HepG2 (cell line): ENCODE measurements at regions not wholly inside any gene's neighbourhood (a gene's known extent, or its start where the extent isn't known, plus 50 kb on each side); places are given as distances from the start of the nearest gene placed in this dataset.

Experiments
- ATAC-seq: fragments of 200-7000 bp; cut with Tn5 transposase; 3 replicates; pipeline ENCODE4 v1.9.1; 2020; ENCODE audit warnings: mild to moderate bottlenecking, moderate library complexity
- BruUV-seq: library from RNA; stranded (reverse); fragments of 400-500 nt; replicated peaks from 2 replicates; lab custom pipeline; 2021; lab: Mats Ljungman, UMichigan
- CTCF ChIA-PET: fragments of 300-600 bp; formaldehyde crosslinking; extraction: SDS; loops from one replicate; lab custom pipeline; 2021; ENCODE audit warnings: low total read pairs, inconsistent platforms, low intra/inter-chr PET ratio; lab: Yijun Ruan, JAX
- POLR2A ChIA-PET: fragments of 350-600 bp; sonication (Branson Sonifier 250); formaldehyde crosslinking; loops from one replicate; lab custom pipeline; 2020; ENCODE audit warnings: antibody characterized with exemption, inconsistent platforms; lab: Yijun Ruan, JAX
- DNase-seq: peaks from one replicate; pipeline ENCODE4 v3.0.0-alpha.2; 2015; ENCODE audit warnings: low spot score
- FAIRE-seq: peaks from 3 replicates; lab custom pipeline; 2011; peaks lifted over from hg19 to GRCh38; lab: Jason Lieb, UNC
- H2AFZ ChIP-seq: one replicate; pipeline ENCODE4 v1.6.1; 2011; ENCODE audit warnings: low read length, inconsistent platforms
- H3K27ac ChIP-seq: fragments of 300-600 bp; 3 replicates; pipeline ENCODE4 v1.8.0; 2011; ENCODE audit warnings: mixed run types, mild to moderate bottlenecking, mixed read lengths, low read length, inconsistent platforms; ENCODE audit not compliant: insufficient read depth; ENCODE audit errors: extremely low read length
- H3K27me3 ChIP-seq, 2 experiments: fragments of 200-600 bp in 1 of 2; 2 replicates in 1 of 2; 3 replicates in 1 of 2; pipeline versions ENCODE4 v1.6.0 to v1.8.0; 2011; ENCODE audit warnings: low read length in 2 of 2, mild to moderate bottlenecking in 2 of 2, moderate library complexity in 2 of 2, inconsistent platforms in 1 of 2; ENCODE audit not compliant: insufficient read depth in 2 of 2, control insufficient read depth in 1 of 2
- H3K36me3 ChIP-seq, 2 experiments: fragments of 200-600 bp in 1 of 2; replicated peaks in 1 of 2; 2 replicates in 1 of 2; 3 replicates in 1 of 2; pipeline versions ENCODE4 v1.5.1 to v1.8.0; 2011; ENCODE audit warnings: low read length in 2 of 2, inconsistent platforms in 1 of 2; ENCODE audit not compliant: insufficient read depth in 2 of 2, control insufficient read depth in 1 of 2
- H3K4me1 ChIP-seq: 2 replicates; pipeline ENCODE4 v1.5.1; 2012; ENCODE audit warnings: low read length, inconsistent platforms; ENCODE audit not compliant: insufficient read depth
- H3K4me2 ChIP-seq: 2 replicates; pipeline ENCODE4 v1.6.0; 2011; ENCODE audit warnings: low read depth, low read length, inconsistent platforms
- H3K4me3 ChIP-seq, 3 experiments: fragments of 200-600 bp in 1 of 3; sonication (generic), shearing (Covaris generic) in 1 of 3; replicated peaks in 1 of 3; 2 replicates each; pipeline ENCODE4 v1.5.1; 2011 to 2016; ENCODE audit warnings: low read length in 3 of 3, inconsistent platforms in 2 of 3, low read depth in 2 of 3, mild to moderate bottlenecking in 2 of 3, control low read depth in 1 of 3, mixed read lengths in 1 of 3; ENCODE audit not compliant: insufficient read depth in 1 of 3
- H3K79me2 ChIP-seq: one replicate; pipeline ENCODE4 v1.6.1; 2011; ENCODE audit warnings: low read length, inconsistent platforms; ENCODE audit not compliant: insufficient read depth
- H3K9ac ChIP-seq: 2 replicates; pipeline ENCODE4 v1.6.0; 2011; ENCODE audit warnings: mild to moderate bottlenecking, low read depth, low read length, inconsistent platforms; ENCODE audit not compliant: insufficient read depth
- H3K9me3 ChIP-seq: 2 replicates; pipeline ENCODE4 v1.5.1; 2012; ENCODE audit warnings: mild to moderate bottlenecking, low read length
- H4K20me1 ChIP-seq: 2 replicates; pipeline ENCODE4 v1.6.0; 2011; ENCODE audit warnings: inconsistent platforms, mild to moderate bottlenecking, low read length, moderate library complexity; ENCODE audit not compliant: insufficient read depth
- EP300 ChIP-seq, 3 experiments: sonication (generic) in 1 of 3; formaldehyde crosslinking in 1 of 3; IDR thresholded peaks; 2 replicates each; pipeline versions ENCODE4 v1.5.1 to v1.6.1; 2011 to 2020; ENCODE audit warnings: low read depth in 2 of 3, low read length in 2 of 3, borderline replicate concordance in 1 of 3, improper control_type of control experiment in 1 of 3, mild to moderate bottlenecking in 1 of 3, missing genetic modification reagents in 1 of 3, moderate library complexity in 1 of 3
- JDP2 ChIP-seq: sonication (generic); formaldehyde crosslinking; IDR thresholded peaks from 2 replicates; pipeline ENCODE4 v1.8.1; 2022; ENCODE audit warnings: missing genetic modification reagents, borderline replicate concordance
- MTA1 ChIP-seq: sonication (generic); formaldehyde crosslinking; IDR thresholded peaks from 2 replicates; pipeline ENCODE4 v1.4.0; 2020; ENCODE audit warnings: missing genetic modification reagents, mild to moderate bottlenecking, borderline replicate concordance
- ZNF317 ChIP-seq: sonication (generic); formaldehyde crosslinking; IDR thresholded peaks from 2 replicates; pipeline ENCODE4 v1.5.0; 2020; ENCODE audit warnings: mild to moderate bottlenecking, missing genetic modification reagents
- WGBS: methylation state at CpG from one replicate; pipeline ENCODE4 v1.1.6; 2017; ENCODE audit warnings: low lambda C conversion rate; 5-methylcytosine and 5-hydroxymethylcytosine counted together
- in situ Hi-C: cut with HindIII; loops from 2 replicates; pipeline ENCODE4 v1.10.0; 2017; ENCODE audit warnings: low pct_unique_long_range_greater_than_20kb; ENCODE audit not compliant: extremely low pct_ligation_motif_present
- intact Hi-C: fragments of 100-400 bp; cut with micrococcal nuclease; formaldehyde crosslinking; loops from one replicate; pipeline ENCODE4 v1.10.0; 2022; ENCODE audit not compliant: unreplicated experiment
- TF ChIP-seq, protein P1 (sequence below): sonication (generic); formaldehyde crosslinking; IDR thresholded peaks from 2 replicates; pipeline ENCODE4 v1.4.0; 2020; ENCODE audit warnings: mild to moderate bottlenecking, missing genetic modification reagents

DNA sequence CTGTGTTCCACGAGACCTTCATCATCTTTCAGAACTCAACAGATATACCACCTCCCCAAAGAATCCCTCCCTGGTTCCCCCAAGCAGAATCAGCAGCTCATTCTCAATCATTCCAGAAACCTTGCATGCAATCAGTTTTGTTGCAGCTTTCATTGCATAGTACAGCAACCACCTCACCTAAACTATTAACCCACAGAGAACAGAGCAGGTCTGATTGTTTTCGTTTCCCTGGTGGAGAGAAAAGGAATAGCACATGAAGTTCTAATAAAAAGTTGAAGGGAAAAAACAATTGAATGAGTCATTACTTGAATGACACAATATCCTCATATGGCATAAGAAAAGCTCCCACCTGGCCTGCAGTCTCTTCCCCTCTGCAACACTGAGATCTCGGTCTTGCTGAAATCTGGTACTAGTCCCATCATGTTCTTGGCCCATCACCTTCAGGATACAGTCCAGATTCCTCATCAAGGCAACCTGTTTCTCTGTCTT, 147.1 kb upstream of the GDF10 start:
- H3K79me2 ChIP-seq: no peaks in the 10 kb centered on the region
- in situ Hi-C loops: no loop called here
- H2AFZ ChIP-seq: no peak overlapping the region
- POLR2A ChIA-PET: no interaction called here
- H3K4me3 ChIP-seq: no peak overlapping the region
- no peak for DNase-seq
- no peaks in the 10 kb centered on the region for H3K36me3 ChIP-seq
- H3K9me3 ChIP-seq: peaks cover 10% of the 10 kb centered on the region
- ATAC-seq: no peak
- H3K9ac ChIP-seq: no peak overlapping the region
- H4K20me1 ChIP-seq: no peaks in the 10 kb centered on the region
- H3K4me2 ChIP-seq: no peak overlapping the region
- H3K4me1 ChIP-seq: no peaks in the 10 kb centered on the region
- TF ChIP-seq, protein P1, sequence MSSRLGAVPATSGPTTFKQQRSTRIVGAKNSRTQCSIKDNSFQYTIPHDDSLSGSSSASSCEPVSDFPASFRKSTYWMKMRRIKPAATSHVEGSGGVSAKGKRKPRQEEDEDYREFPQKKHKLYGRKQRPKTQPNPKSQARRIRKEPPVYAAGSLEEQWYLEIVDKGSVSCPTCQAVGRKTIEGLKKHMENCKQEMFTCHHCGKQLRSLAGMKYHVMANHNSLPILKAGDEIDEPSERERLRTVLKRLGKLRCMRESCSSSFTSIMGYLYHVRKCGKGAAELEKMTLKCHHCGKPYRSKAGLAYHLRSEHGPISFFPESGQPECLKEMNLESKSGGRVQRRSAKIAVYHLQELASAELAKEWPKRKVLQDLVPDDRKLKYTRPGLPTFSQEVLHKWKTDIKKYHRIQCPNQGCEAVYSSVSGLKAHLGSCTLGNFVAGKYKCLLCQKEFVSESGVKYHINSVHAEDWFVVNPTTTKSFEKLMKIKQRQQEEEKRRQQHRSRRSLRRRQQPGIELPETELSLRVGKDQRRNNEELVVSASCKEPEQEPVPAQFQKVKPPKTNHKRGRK (CRISPR knock-in tag): no peak
- TF ChIP-seq MTA1 (CRISPR knock-in tag) (no peak), JDP2 (no peak)
- TF ChIP-seq, all 625 proteins: peak for 0
- intact Hi-C loops: no loop called here
- Histone ChIP-seq H3K27ac (no peak overlapping the region), H3K27me3 (no peaks in the 10 kb centered on the region; a peak in 1 of 5 replicates)
- no TSS peak for BruUV-seq
- CTCF ChIA-PET: no interaction called here
- WGBS: 10% methylated on average over 3 of the region's 3 CpGs
- FAIRE-seq: no peak

DNA sequence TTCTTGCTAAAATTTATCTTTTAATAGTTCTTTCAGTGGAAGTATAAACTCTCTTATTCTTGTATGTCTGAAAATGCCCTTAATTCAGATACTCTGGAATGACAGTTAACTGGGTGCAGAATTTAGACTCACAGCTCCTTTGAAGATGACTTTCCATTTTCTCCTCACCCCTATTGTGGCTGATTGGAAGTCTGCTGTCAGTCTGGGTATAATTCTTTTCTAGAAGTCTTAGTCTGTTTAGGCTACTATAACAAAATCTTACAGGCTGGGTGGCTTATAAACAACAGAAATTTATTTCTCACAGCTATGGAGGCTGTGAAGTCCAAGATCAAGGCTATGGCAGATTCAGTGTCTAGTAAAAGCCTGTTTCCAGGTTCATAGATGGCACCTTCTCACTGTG, 145.2 kb upstream of the GDF10 start:
- Histone ChIP-seq H3K9ac (no peak overlapping the region), H3K4me1 (no peaks in the 10 kb centered on the region), H2AFZ (no peak overlapping the region), H3K79me2 (no peaks in the 10 kb centered on the region), H4K20me1 (no peaks in the 10 kb centered on the region), H3K4me2 (no peak overlapping the region), H3K36me3 (no peaks in the 10 kb centered on the region), H3K4me3 (no peak overlapping the region), H3K9me3 (peaks cover 10% of the 10 kb centered on the region), H3K27me3 (no peaks in the 10 kb centered on the region; a peak in 1 of 5 replicates), H3K27ac (no peak overlapping the region)
- in situ Hi-C loops (no loop called here), intact Hi-C loops (no loop called here)
- no peak for DNase-seq
- FAIRE-seq: no peak
- TF ChIP-seq EP300 (IDR thresholded peaks at IDR 0.05; ENCODE audit: low read depth in 2 of 2, low read length in 2 of 2) (no peak), EP300 (CRISPR knock-in tag; IDR thresholded peaks at IDR 0.05; ENCODE audit: borderline replicate concordance) (no peak), ZNF317 (peak; percentile 97)
- BruUV-seq: no TSS peak
- ChIA-PET POLR2A (no interaction called here), CTCF (no interaction called here)
- ATAC-seq: no peak
